Kidney epithelial cell (primary cell): ENCODE measurements at regions not wholly inside any gene's neighbourhood (a gene's known extent, or its start where the extent isn't known, plus 50 kb on each side); places are given as distances from the start of the nearest gene placed in this dataset.

Experiments used
- DNase-seq: peaks from one replicate; pipeline ENCODE4 v3.0.0-alpha.2; 2010; ENCODE audit warnings: low read depth
- H3K27me3 ChIP-seq: 2 replicates; pipeline ENCODE4 v1.6.0; 2011; ENCODE audit warnings: low read length; ENCODE audit not compliant: control insufficient read depth, insufficient read depth
- H3K36me3 ChIP-seq: 2 replicates; pipeline ENCODE4 v1.5.1; 2011; ENCODE audit warnings: low read length; ENCODE audit not compliant: control insufficient read depth, insufficient read depth
- H3K4me3 ChIP-seq: 2 replicates; pipeline ENCODE4 v1.5.1; 2011; ENCODE audit warnings: low read depth, mild to moderate bottlenecking, control low read depth, low read length
- TF ChIP-seq, protein P1 (sequence below): IDR thresholded peaks from 2 replicates; pipeline ENCODE4 v1.5.1; 2011; ENCODE audit warnings: mild to moderate bottlenecking, moderate library complexity, low read length, control low read depth, inconsistent platforms; ENCODE audit not compliant: insufficient read depth, poor library complexity, severe bottlenecking

DNA sequence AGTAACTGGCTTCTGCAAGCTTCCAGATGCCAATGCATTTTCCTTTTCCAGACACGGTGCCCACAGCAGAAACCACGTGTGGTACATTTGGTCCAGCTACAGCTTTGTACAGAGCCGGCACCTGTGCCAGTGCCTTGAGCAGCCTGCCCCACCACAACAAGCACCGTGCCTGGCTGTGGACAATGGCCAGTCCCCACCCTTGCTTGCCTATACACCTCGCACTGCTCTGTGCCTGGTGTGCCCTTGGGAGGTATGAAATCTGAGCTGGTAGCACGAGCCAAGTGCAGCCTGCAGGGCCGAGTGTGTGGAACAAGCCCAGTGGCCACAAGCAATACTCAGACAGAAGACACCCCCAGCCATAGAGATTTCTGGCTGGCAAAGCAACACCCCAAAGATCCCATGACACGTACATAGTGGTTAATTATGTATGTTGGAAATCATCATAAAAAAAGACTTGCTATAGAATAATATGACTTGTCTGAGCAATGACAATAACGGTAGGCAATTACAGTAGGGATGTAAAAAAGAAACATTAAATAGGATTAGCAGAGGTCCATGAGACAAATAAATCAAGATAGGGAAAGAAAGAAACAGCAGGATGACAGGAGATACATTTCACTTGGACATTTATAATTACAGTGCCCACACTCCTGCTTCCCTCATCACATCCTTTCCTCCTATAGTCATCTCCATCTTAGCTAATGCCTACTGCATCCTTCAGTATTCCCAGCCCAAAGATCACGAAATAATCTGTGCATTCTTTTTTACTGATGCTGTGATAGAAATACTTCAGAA is 1399.5 kb downstream of the PCDH9 start:
- Histone ChIP-seq H3K4me3 (no peak overlapping the region), H3K27me3 (no peaks in the 10 kb centered on the region), H3K36me3 (no peaks in the 10 kb centered on the region)
- no peak for DNase-seq
- TF ChIP-seq, protein P1, sequence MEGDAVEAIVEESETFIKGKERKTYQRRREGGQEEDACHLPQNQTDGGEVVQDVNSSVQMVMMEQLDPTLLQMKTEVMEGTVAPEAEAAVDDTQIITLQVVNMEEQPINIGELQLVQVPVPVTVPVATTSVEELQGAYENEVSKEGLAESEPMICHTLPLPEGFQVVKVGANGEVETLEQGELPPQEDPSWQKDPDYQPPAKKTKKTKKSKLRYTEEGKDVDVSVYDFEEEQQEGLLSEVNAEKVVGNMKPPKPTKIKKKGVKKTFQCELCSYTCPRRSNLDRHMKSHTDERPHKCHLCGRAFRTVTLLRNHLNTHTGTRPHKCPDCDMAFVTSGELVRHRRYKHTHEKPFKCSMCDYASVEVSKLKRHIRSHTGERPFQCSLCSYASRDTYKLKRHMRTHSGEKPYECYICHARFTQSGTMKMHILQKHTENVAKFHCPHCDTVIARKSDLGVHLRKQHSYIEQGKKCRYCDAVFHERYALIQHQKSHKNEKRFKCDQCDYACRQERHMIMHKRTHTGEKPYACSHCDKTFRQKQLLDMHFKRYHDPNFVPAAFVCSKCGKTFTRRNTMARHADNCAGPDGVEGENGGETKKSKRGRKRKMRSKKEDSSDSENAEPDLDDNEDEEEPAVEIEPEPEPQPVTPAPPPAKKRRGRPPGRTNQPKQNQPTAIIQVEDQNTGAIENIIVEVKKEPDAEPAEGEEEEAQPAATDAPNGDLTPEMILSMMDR = no peak

DNA sequence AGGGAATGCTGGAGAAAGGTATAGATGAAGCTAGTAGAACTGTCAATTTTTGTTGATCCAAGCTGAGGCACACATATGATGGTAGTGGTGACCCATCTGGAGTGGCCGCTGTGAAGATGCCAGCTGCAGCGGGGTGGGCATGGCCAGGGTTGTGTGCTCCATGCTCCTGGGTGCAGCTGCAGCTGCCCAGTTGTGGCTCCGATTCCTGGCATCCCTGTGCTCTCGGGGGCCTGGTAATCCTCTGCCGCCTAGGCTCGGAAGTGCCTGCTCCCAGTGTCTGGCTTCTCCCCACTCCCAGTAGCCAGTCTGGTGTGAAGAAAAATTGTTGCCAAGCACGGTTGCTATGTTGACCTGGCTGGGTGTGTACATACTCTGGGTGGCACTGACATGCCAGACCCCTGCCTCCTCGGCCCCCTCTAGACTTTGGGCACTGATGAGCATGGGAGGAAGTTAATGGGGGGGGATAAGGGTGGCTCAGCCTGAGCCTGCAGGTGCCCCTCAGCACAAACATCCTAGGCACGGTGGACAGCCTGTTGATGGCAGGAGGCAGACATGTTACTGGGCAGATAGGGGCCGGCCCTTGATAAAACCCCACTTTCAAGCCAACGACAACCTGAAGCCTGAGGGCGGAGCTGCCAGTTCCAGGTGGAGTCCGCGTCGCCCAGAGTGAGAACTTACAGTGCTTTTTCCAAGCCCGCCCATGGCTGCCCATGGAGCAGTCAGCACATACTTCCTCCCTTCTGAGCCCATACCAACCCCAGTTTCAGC is 1400.7 kb downstream of the PCDH9 start:
- H3K4me3 ChIP-seq = no peak overlapping the region
- H3K27me3 ChIP-seq = no peaks in the 10 kb centered on the region
- no peaks in the 10 kb centered on the region for H3K36me3 ChIP-seq
- no peak for DNase-seq
- TF ChIP-seq, protein P1 = no peak

DNA sequence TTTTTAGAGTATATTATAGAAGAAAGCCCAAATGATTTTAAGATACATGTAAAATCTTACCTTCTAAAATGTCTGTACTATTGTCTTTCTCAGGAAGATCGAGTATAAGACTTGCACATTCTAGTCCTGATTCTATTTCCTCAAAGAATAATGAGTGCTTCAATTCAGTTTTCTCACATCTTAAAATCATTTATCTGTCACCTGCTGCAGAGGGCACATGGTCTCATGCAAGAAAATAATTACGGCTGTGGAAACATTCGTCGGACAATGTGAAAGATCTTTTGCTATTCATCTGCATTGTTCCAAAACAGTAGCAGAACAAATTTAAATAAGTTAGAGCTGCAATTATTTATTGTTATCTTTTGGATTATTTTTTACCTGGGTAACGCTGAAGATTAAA is 1403.5 kb downstream of the PCDH9 start:
- no peaks in the 10 kb centered on the region for H3K36me3 ChIP-seq
- TF ChIP-seq, protein P1 = no peak
- no peaks in the 10 kb centered on the region for H3K27me3 ChIP-seq
- DNase-seq = no peak
- no peak overlapping the region for H3K4me3 ChIP-seq

DNA sequence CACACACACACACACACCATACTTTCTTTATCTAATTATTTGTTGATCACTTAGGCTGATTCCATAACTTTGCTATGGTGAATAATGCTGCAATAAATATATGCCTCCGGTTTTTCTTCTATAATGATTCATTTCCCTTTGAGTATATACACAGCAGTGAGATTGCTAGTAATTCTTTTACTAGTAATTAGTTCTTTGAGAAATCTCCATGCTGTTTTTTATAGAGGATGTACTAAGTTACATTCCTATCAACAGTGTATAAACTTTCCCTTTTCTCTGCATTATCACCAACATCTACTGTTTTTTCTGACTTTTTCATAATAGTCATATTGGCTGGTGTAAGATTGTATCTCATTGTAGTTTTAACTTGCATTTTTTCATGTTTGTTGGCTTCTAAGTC is 1405.1 kb downstream of the PCDH9 start:
- Histone ChIP-seq H3K4me3 (no peak overlapping the region), H3K36me3 (no peaks in the 10 kb centered on the region), H3K27me3 (no peaks in the 10 kb centered on the region)
- no peak for DNase-seq
- TF ChIP-seq, protein P1 = no peak

DNA sequence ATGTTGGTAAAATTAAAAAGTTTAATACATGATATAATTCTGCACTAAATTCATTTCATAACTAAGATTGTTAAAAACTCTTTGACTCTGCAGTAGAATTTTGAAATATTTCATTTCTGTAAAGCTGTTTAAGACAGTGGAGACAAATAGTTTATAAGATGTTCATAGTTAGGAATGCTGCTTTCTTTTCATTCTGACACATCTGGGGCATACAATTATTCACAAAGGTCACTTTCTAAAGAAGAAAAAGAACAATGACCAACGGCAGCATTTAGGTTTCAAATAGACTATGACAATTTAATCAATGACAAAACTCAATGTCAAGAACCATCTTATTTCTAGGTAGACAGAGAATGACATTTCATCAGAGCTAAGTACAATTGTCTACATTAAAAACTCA is 1422.1 kb downstream of the PCDH9 start:
- Histone ChIP-seq H3K27me3 (no peaks in the 10 kb centered on the region), H3K36me3 (no peaks in the 10 kb centered on the region), H3K4me3 (no peak overlapping the region)
- TF ChIP-seq, protein P1 = no peak
- no peak for DNase-seq
